CD14-positive monocyte (primary cell): ENCODE measurements at regions not wholly inside any gene's neighbourhood (a gene's known extent, or its start where the extent isn't known, plus 50 kb on each side); places are given as distances from the start of the nearest gene placed in this dataset.

Experiments used
- DNase-seq, 3 donors: peaks; one replicate each; pipeline ENCODE4 v3.0.0-alpha.2; 2011 to 2022
- H2AFZ ChIP-seq: 2 replicates; pipeline ENCODE4 v1.6.0; 2012; ENCODE audit warnings: mild to moderate bottlenecking, low read depth, low read length, inconsistent platforms; ENCODE audit not compliant: insufficient read depth, poor library complexity, severe bottlenecking
- H3K27ac ChIP-seq, 2 donors: 1 replicate in 1 of 2; 2 replicates in 1 of 2; pipeline ENCODE4 v1.5.1; 2012 to 2013; ENCODE audit warnings: low read length in 2 of 2, control low read depth in 1 of 2, inconsistent platforms in 1 of 2, low read depth in 1 of 2, mild to moderate bottlenecking in 1 of 2
- H3K27me3 ChIP-seq, 2 donors: one replicate each; pipeline versions ENCODE4 v1.6.0 to v1.6.1; 2011 to 2013; ENCODE audit warnings: low read length in 2 of 2; ENCODE audit not compliant: control insufficient read depth in 2 of 2, insufficient read depth in 2 of 2
- H3K36me3 ChIP-seq, 2 donors: replicated peaks in 1 of 2; 1 replicate in 1 of 2; 2 replicates in 1 of 2; pipeline versions ENCODE4 v1.5.1 to v1.6.1; 2012 to 2013; ENCODE audit warnings: low read length in 2 of 2, control low read depth in 1 of 2, inconsistent platforms in 1 of 2, mild to moderate bottlenecking in 1 of 2; ENCODE audit not compliant: insufficient read depth in 2 of 2, control insufficient read depth in 1 of 2
- H3K4me1 ChIP-seq, 2 donors: 1 replicate in 1 of 2; 2 replicates in 1 of 2; pipeline versions ENCODE4 v1.5.1 to v1.6.1; 2012 to 2013; ENCODE audit warnings: low read length in 2 of 2, control low read depth in 1 of 2, inconsistent platforms in 1 of 2, mild to moderate bottlenecking in 1 of 2, moderate library complexity in 1 of 2; ENCODE audit not compliant: insufficient read depth in 2 of 2, control insufficient read depth in 1 of 2
- H3K4me2 ChIP-seq: replicated peaks from 2 replicates; pipeline ENCODE3; 2012; ENCODE audit warnings: low read length, moderate library complexity, mild to moderate bottlenecking; ENCODE audit not compliant: poor library complexity, severe bottlenecking; ENCODE audit errors: extremely low read depth
- H3K4me3 ChIP-seq, 3 experiments: fragments of 200-600 bp in 1 of 3; sonication (generic) in 1 of 3; replicated peaks in 1 of 3; 1 replicate in 2 of 3; 2 replicates in 1 of 3; pipeline ENCODE4 v1.5.1; 2011 to 2013; ENCODE audit warnings: low read length in 3 of 3, mild to moderate bottlenecking in 3 of 3, control low read depth in 2 of 3, low read depth in 2 of 3, inconsistent platforms in 1 of 3, moderate library complexity in 1 of 3
- H3K79me2 ChIP-seq: 2 replicates; pipeline ENCODE4 v1.6.0; 2012; ENCODE audit warnings: mild to moderate bottlenecking, control low read depth, inconsistent platforms, low read length, moderate library complexity; ENCODE audit not compliant: insufficient read depth
- H3K9ac ChIP-seq: 2 replicates; pipeline ENCODE4 v1.6.0; 2017; ENCODE audit warnings: low read length, mild to moderate bottlenecking; ENCODE audit not compliant: insufficient read depth, poor library complexity, severe bottlenecking
- H3K9me3 ChIP-seq, 2 donors: replicated peaks in 1 of 2; 1 replicate in 1 of 2; 2 replicates in 1 of 2; pipeline versions ENCODE4 v1.5.1 to v1.6.1; 2012 to 2013; ENCODE audit warnings: low read length in 2 of 2, control low read depth in 1 of 2; ENCODE audit not compliant: control insufficient read depth in 1 of 2, insufficient read depth in 1 of 2
- H4K20me1 ChIP-seq: 2 replicates; pipeline ENCODE4 v1.6.0; 2012; ENCODE audit warnings: mild to moderate bottlenecking, low read length, control low read depth, moderate library complexity; ENCODE audit not compliant: insufficient read depth
- H3K27ac Mint-ChIP-seq, 7 donors: one replicate each; pipeline ENCODE4 v1.8.0; 2020; ENCODE audit warnings: mild to moderate bottlenecking in 7 of 7, mixed read lengths in 7 of 7, moderate library complexity in 6 of 7, inconsistent platforms in 2 of 7
- H3K27me3 Mint-ChIP-seq, 3 donors: one replicate each; pipeline ENCODE4 v1.8.0; 2021 to 2022; ENCODE audit warnings: low read depth in 3 of 3, mild to moderate bottlenecking in 3 of 3, mixed read lengths in 3 of 3, moderate library complexity in 3 of 3, inconsistent platforms in 1 of 3
- H3K36me3 Mint-ChIP-seq, 2 donors: one replicate each; pipeline ENCODE4 v1.8.0; 2020; ENCODE audit warnings: mixed read lengths in 2 of 2, inconsistent platforms in 1 of 2, mild to moderate bottlenecking in 1 of 2
- H3K4me1 Mint-ChIP-seq: one replicate; pipeline ENCODE4 v1.8.0; 2020; ENCODE audit warnings: mild to moderate bottlenecking, mixed read lengths
- H3K4me3 Mint-ChIP-seq, 2 donors: one replicate each; pipeline ENCODE4 v1.8.0; 2020; ENCODE audit warnings: mild to moderate bottlenecking in 2 of 2, mixed read lengths in 2 of 2, moderate library complexity in 1 of 2
- H3K9me3 Mint-ChIP-seq, 7 donors: one replicate each; pipeline ENCODE4 v1.8.0; 2020 to 2022; ENCODE audit warnings: mixed read lengths in 7 of 7, mild to moderate bottlenecking in 6 of 7, moderate library complexity in 6 of 7, inconsistent platforms in 2 of 7
- WGBS: methylation state at CpG from one replicate; pipeline ENCODE4 v1.1.5; 2013; ENCODE audit warnings: missing lambda C conversion rate; ENCODE audit not compliant: insufficient coverage; 5-methylcytosine and 5-hydroxymethylcytosine counted together
- intact Hi-C, 2 donors: fragments of 100-400 bp; cut with micrococcal nuclease; formaldehyde crosslinking; loops; one replicate each; pipeline versions ENCODE4 v1.15.0 to v1.15.1; 2023
- TF ChIP-seq, protein P1 (sequence below): fragments of 200-600 bp; IDR thresholded peaks from one replicate; pipeline ENCODE4 v1.8.0; 2022; ENCODE audit warnings: antibody characterized with exemption, mild to moderate bottlenecking

DNA sequence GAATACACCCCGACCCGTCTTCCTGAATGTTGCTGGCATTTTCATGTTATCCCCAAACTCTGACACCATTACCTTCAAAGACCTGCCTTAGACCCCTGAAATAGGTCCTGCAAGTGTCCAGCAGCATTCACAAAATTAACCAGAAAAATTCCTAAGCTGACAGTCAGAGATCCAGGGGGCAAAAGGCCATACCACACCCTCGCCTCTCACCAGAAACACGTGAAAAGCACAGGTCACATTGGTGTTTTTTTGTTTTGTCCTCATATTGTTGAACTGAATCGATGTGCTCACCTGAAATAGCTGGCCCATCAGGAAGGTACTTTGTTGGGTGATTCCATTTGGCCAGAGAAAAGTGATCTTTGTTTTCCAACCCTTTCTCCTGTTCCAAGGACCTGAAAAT lies 113.1 kb upstream of the HES1 start:
- TF ChIP-seq, protein P1, sequence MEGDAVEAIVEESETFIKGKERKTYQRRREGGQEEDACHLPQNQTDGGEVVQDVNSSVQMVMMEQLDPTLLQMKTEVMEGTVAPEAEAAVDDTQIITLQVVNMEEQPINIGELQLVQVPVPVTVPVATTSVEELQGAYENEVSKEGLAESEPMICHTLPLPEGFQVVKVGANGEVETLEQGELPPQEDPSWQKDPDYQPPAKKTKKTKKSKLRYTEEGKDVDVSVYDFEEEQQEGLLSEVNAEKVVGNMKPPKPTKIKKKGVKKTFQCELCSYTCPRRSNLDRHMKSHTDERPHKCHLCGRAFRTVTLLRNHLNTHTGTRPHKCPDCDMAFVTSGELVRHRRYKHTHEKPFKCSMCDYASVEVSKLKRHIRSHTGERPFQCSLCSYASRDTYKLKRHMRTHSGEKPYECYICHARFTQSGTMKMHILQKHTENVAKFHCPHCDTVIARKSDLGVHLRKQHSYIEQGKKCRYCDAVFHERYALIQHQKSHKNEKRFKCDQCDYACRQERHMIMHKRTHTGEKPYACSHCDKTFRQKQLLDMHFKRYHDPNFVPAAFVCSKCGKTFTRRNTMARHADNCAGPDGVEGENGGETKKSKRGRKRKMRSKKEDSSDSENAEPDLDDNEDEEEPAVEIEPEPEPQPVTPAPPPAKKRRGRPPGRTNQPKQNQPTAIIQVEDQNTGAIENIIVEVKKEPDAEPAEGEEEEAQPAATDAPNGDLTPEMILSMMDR: no peak
- H3K36me3 Mint-ChIP-seq: no peaks in the 10 kb centered on the region
- no peaks in the 10 kb centered on the region for H3K79me2 ChIP-seq
- no peak overlapping the region for H3K4me2 ChIP-seq
- no peaks in the 10 kb centered on the region for H3K4me1 Mint-ChIP-seq
- intact Hi-C loops: no loop called here
- H2AFZ ChIP-seq: no peak overlapping the region
- no peak overlapping the region for H3K27ac Mint-ChIP-seq
- no peak overlapping the region for H3K9ac ChIP-seq
- H3K9me3 ChIP-seq: no peaks in the 10 kb centered on the region
- no peak for DNase-seq
- 81% methylated on average over 4 of the region's 5 CpGs for WGBS
- H3K9me3 Mint-ChIP-seq: no peaks in the 10 kb centered on the region
- H3K4me3 Mint-ChIP-seq: no peak overlapping the region
- H3K4me1 ChIP-seq: no peaks in the 10 kb centered on the region
- no peaks in the 10 kb centered on the region for H3K36me3 ChIP-seq
- H4K20me1 ChIP-seq: no peaks in the 10 kb centered on the region
- H3K27me3 ChIP-seq: no peaks in the 10 kb centered on the region
- peaks cover 0 to 5% (median 5%) of the 10 kb centered on the region in 3 donors for H3K27me3 Mint-ChIP-seq
- no peak overlapping the region for H3K27ac ChIP-seq
- H3K4me3 ChIP-seq: no peak overlapping the region

DNA sequence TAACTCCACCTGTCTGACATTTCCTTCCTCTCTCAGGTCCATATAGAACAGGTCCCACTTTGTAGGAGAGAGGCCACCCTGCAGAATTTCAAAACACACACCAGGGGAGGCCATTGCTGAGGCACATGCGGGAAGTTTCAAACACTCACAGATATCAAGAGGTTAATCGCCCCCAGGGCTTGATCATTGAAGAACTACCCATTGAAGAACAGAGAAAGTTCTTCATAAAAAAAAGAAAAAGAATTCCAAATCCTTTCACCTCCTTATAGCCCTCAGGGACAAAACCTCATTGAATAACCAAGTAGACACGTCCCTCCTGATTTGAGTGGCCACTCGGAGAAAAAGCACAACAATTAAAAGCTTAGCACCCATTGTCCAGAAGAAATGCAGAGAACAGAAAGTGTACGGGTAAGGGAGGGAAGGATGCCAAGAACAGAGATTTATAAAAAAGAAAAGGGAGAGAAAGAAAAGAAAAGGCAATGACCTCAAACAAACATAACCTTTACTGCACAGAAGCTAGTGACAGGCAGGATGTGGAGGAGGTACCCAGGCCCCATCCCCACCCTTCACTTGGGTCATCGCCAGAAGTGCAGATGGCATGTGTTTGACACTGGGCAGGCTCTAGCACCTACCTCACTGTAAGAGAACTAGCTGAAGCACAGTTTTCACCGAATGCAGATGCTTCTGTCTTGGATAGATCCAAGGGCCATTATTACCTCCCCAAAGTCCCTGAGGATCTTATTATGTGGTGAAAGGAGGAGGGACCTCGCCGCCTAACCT lies 112.3 kb upstream of the HES1 start:
- H3K27ac ChIP-seq: no peak overlapping the region
- no peaks in the 10 kb centered on the region for H3K79me2 ChIP-seq
- Mint-ChIP-seq H3K9me3 (peaks cover 0 to 1% (median 0%) of the 10 kb centered on the region in 7 donors), H3K36me3 (no peaks in the 10 kb centered on the region), H3K4me1 (no peaks in the 10 kb centered on the region), H3K27me3 (peaks cover 0 to 5% (median 5%) of the 10 kb centered on the region in 3 donors), H3K4me3 (no peak overlapping the region), H3K27ac (no peak overlapping the region)
- no peaks in the 10 kb centered on the region for H4K20me1 ChIP-seq
- no peak for DNase-seq
- no peak overlapping the region for H3K9ac ChIP-seq
- no peaks in the 10 kb centered on the region for H3K4me1 ChIP-seq
- no peaks in the 10 kb centered on the region for H3K9me3 ChIP-seq
- 49% methylated on average over 2 of the region's 9 CpGs for WGBS
- no peak overlapping the region for H3K4me2 ChIP-seq
- H3K36me3 ChIP-seq: no peaks in the 10 kb centered on the region
- H3K27me3 ChIP-seq: no peaks in the 10 kb centered on the region
- H2AFZ ChIP-seq: no peak overlapping the region
- no peak overlapping the region for H3K4me3 ChIP-seq
- intact Hi-C loops: no loop called here
- TF ChIP-seq, protein P1: no peak
